AG04450 (cell line): ENCODE measurements at regions not wholly inside any gene's neighbourhood (a gene's known extent, or its start where the extent isn't known, plus 50 kb on each side); places are given as distances from the start of the nearest gene placed in this dataset.

ENCODE experiments used
- CTCF ChIA-PET: fragments of 300-600, 350-600 bp; formaldehyde crosslinking; extraction: SDS; loops from one replicate; lab custom pipeline; 2022; ENCODE audit warnings: antibody characterized with exemption, inconsistent platforms; lab: Charles Lee
- POLR2A ChIA-PET: fragments of 350-600 bp; formaldehyde crosslinking; extraction: SDS; loops from one replicate; lab custom pipeline; 2021; ENCODE audit warnings: antibody characterized with exemption, inconsistent platforms; lab: Yijun Ruan, JAX
- DNase-seq: peaks from one replicate; pipeline ENCODE4 v3.0.0-alpha.2; 2011; ENCODE audit warnings: low read depth, low spot score
- H3K27ac ChIP-seq: one replicate; pipeline ENCODE4 v1.5.1; 2012; ENCODE audit warnings: low read depth, low read length, control low read depth
- H3K27me3 ChIP-seq: one replicate; pipeline ENCODE4 v1.6.0; 2012; ENCODE audit warnings: low read length; ENCODE audit not compliant: control insufficient read depth, insufficient read depth
- H3K4me3 ChIP-seq: 2 replicates; pipeline ENCODE4 v1.5.1; 2011; ENCODE audit warnings: mild to moderate bottlenecking, low read depth, low read length, control low read depth
- H3K9me3 ChIP-seq: 2 replicates; pipeline ENCODE4 v1.5.1; 2012; ENCODE audit warnings: low read length; ENCODE audit not compliant: control insufficient read depth, insufficient read depth
- TF ChIP-seq, protein P1 (sequence below): IDR thresholded peaks from 2 replicates; pipeline ENCODE4 v1.5.1; 2011; ENCODE audit warnings: low read depth, low read length, control low read depth, inconsistent platforms

- H3K9me3 ChIP-seq, result no peaks in the 10 kb centered on the region; the same call in 1 of the 2 replicates
- POLR2A ChIA-PET, result no interaction called here
- no peak overlapping the region for H3K4me3 ChIP-seq
- TF ChIP-seq, protein P1, sequence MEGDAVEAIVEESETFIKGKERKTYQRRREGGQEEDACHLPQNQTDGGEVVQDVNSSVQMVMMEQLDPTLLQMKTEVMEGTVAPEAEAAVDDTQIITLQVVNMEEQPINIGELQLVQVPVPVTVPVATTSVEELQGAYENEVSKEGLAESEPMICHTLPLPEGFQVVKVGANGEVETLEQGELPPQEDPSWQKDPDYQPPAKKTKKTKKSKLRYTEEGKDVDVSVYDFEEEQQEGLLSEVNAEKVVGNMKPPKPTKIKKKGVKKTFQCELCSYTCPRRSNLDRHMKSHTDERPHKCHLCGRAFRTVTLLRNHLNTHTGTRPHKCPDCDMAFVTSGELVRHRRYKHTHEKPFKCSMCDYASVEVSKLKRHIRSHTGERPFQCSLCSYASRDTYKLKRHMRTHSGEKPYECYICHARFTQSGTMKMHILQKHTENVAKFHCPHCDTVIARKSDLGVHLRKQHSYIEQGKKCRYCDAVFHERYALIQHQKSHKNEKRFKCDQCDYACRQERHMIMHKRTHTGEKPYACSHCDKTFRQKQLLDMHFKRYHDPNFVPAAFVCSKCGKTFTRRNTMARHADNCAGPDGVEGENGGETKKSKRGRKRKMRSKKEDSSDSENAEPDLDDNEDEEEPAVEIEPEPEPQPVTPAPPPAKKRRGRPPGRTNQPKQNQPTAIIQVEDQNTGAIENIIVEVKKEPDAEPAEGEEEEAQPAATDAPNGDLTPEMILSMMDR, result no peak
- DNase-seq, result no peak
- H3K27ac ChIP-seq, result no peak overlapping the region
- H3K27me3 ChIP-seq, result no peaks in the 10 kb centered on the region
- CTCF ChIA-PET, result no interaction called here
Observed at GRCh38 chrX:22730542-22730941, 269.2 kb upstream of the DDX53 start.

- DNase-seq, result no peak
- TF ChIP-seq, protein P1, result no peak
- CTCF ChIA-PET, result interaction anchor here (1.0 to 2.8 kb wide), 2 partner anchors 11 to 272 kb away, joined by 3 to 15 read pairs; no protein-coding TSS in a partner anchor
- Histone ChIP-seq H3K27ac (no peak overlapping the region), H3K9me3 (no peaks in the 10 kb centered on the region), H3K27me3 (no peaks in the 10 kb centered on the region), H3K4me3 (no peak overlapping the region)
- POLR2A ChIA-PET, result no interaction called here
Observed at GRCh38 chrX:22737541-22737940, 262.2 kb upstream of the DDX53 start.

GRCh38 chrX:22739276-22739675 is 260.5 kb upstream of the DDX53 start:
- no peak overlapping the region for H3K27ac ChIP-seq
- CTCF ChIA-PET, result interaction anchor here (0.5 to 1.6 kb wide), 3 partner anchors 9 to 895 kb away, joined by 3 to 14 read pairs (median 3); no protein-coding TSS in a partner anchor
- H3K4me3 ChIP-seq, result no peak overlapping the region
- H3K27me3 ChIP-seq, result no peaks in the 10 kb centered on the region
- no peaks in the 10 kb centered on the region for H3K9me3 ChIP-seq
- TF ChIP-seq, protein P1, result no peak
- POLR2A ChIA-PET, result no interaction called here
- DNase-seq, result no peak

- ChIA-PET POLR2A (no interaction called here), CTCF (interaction anchor here (0.6 kb wide), 1 partner anchor 755 kb away, joined by 3 read pairs; no protein-coding TSS in a partner anchor)
- TF ChIP-seq, protein P1, result no peak
- no peaks in the 10 kb centered on the region for H3K27me3 ChIP-seq
- H3K9me3 ChIP-seq, result no peaks in the 10 kb centered on the region
- no peak overlapping the region for H3K27ac ChIP-seq
- H3K4me3 ChIP-seq, result no peak overlapping the region
- no peak for DNase-seq
Observed at GRCh38 chrX:22740836-22741235, 258.9 kb upstream of the DDX53 start.

- DNase-seq, result no peak
- TF ChIP-seq, protein P1, result no peak
- Histone ChIP-seq H3K27ac (no peak overlapping the region), H3K27me3 (no peaks in the 10 kb centered on the region), H3K9me3 (no peaks in the 10 kb centered on the region), H3K4me3 (no peak overlapping the region)
- ChIA-PET POLR2A (no interaction called here), CTCF (no interaction called here)
Observed at GRCh38 chrX:22742174-22742573, 257.6 kb upstream of the DDX53 start.
